Endothelial cell of umbilical vein (primary cell): ENCODE measurements at regions not wholly inside any gene's neighbourhood (a gene's known extent, or its start where the extent isn't known, plus 50 kb on each side); places are given as distances from the start of the nearest gene placed in this dataset.
A peak's percentile ranks its signal among the peaks of the same experiment; 100 is the strongest.

Experiments used
- BruUV-seq: library from RNA; stranded (reverse); fragments of 400-500 nt; replicated peaks from 2 replicates; lab custom pipeline; 2021; lab: Mats Ljungman, UMichigan
- CTCF ChIA-PET: fragments of 300-600, 350-600 bp; sonication (Branson Sonifier 250); formaldehyde crosslinking; loops from one replicate; lab custom pipeline; 2021; ENCODE audit warnings: antibody characterized with exemption, inconsistent platforms; lab: Charles Lee
- POLR2A ChIA-PET: fragments of 300-600, 350-600 bp; sonication (Branson Sonifier 250); formaldehyde crosslinking; loops from one replicate; lab custom pipeline; 2021; ENCODE audit warnings: antibody characterized with exemption, inconsistent platforms; lab: Charles Lee
- DNase-seq: peaks from one replicate; pipeline ENCODE4 v3.0.0-alpha.2; 2011; ENCODE audit warnings: low read depth, low spot score
- FAIRE-seq: peaks from 2 replicates; lab custom pipeline; 2011; peaks lifted over from hg19 to GRCh38; lab: Jason Lieb, UNC
- H2AFZ ChIP-seq: 2 replicates; pipeline ENCODE4 v1.6.0; 2012; ENCODE audit warnings: low read depth, low read length, control low read depth, inconsistent platforms
- H3K27ac ChIP-seq: 2 replicates; pipeline ENCODE4 v1.5.1; 2011; ENCODE audit warnings: low read depth, mild to moderate bottlenecking, control low read depth, low read length, moderate library complexity; ENCODE audit not compliant: insufficient read depth
- H3K27me3 ChIP-seq, 2 experiments: 2 replicates each; pipeline versions ENCODE4 v1.6.0 to v1.6.1; 2011; ENCODE audit warnings: low read length in 2 of 2, mixed read lengths in 1 of 2; ENCODE audit not compliant: control insufficient read depth in 2 of 2, insufficient read depth in 2 of 2
- H3K36me3 ChIP-seq, 2 experiments: 2 replicates in 1 of 2; 3 replicates in 1 of 2; pipeline ENCODE4 v1.5.1; 2011; ENCODE audit warnings: low read length in 2 of 2, mild to moderate bottlenecking in 1 of 2, moderate library complexity in 1 of 2; ENCODE audit not compliant: control insufficient read depth in 2 of 2, insufficient read depth in 2 of 2; ENCODE audit errors: extremely low read depth in 1 of 2
- H3K4me1 ChIP-seq: 3 replicates; pipeline ENCODE4 v1.5.1; 2011; ENCODE audit warnings: mild to moderate bottlenecking, low read length; ENCODE audit not compliant: control insufficient read depth, insufficient read depth; ENCODE audit errors: extremely low read depth
- H3K4me2 ChIP-seq: 2 replicates; pipeline ENCODE4 v1.6.1; 2011; ENCODE audit warnings: low read length, control low read depth, mixed read lengths; ENCODE audit not compliant: insufficient read depth
- H3K4me3 ChIP-seq, 3 experiments: fragments of 200-600 bp in 1 of 3; sonication (generic), shearing (Covaris generic) in 1 of 3; replicated peaks in 1 of 3; 2 replicates each; pipeline ENCODE4 v1.5.1; 2011 to 2016; ENCODE audit warnings: control low read depth in 3 of 3, low read length in 3 of 3, mild to moderate bottlenecking in 2 of 3, inconsistent platforms in 1 of 3, low read depth in 1 of 3, moderate library complexity in 1 of 3; ENCODE audit not compliant: insufficient read depth in 1 of 3
- H3K79me2 ChIP-seq: 2 replicates; pipeline ENCODE4 v1.6.0; 2012; ENCODE audit warnings: low read length, inconsistent platforms; ENCODE audit not compliant: control insufficient read depth, insufficient read depth
- H3K9ac ChIP-seq: replicated peaks from 2 replicates; pipeline ENCODE3; 2011; ENCODE audit warnings: low read length, control low read depth; ENCODE audit not compliant: insufficient read depth; ENCODE audit errors: extremely low read depth
- H3K9me1 ChIP-seq: replicated peaks from 3 replicates; pipeline ENCODE4 v1.6.0; 2011; ENCODE audit warnings: mild to moderate bottlenecking, low read length; ENCODE audit not compliant: control insufficient read depth, insufficient read depth; ENCODE audit errors: extremely low read depth
- H3K9me3 ChIP-seq: replicated peaks from 2 replicates; pipeline ENCODE4 v1.5.1; 2012; ENCODE audit warnings: low read length, inconsistent platforms; ENCODE audit not compliant: control insufficient read depth, insufficient read depth
- H4K20me1 ChIP-seq: replicated peaks from 2 replicates; pipeline ENCODE3; 2011; ENCODE audit warnings: mild to moderate bottlenecking, low read length; ENCODE audit not compliant: control insufficient read depth, insufficient read depth; ENCODE audit errors: extremely low read depth
- EZH2 ChIP-seq: IDR thresholded peaks from 2 replicates; pipeline ENCODE4 v1.6.1; 2012; ENCODE audit warnings: borderline replicate concordance, low read depth, mild to moderate bottlenecking, moderate library complexity, low read length, inconsistent platforms; ENCODE audit not compliant: severe bottlenecking
- FOS ChIP-seq: IDR thresholded peaks from 2 replicates; pipeline ENCODE4 v1.6.1; 2011; ENCODE audit warnings: mild to moderate bottlenecking, low read length, moderate library complexity, borderline replicate concordance; ENCODE audit not compliant: insufficient read depth
- GATA2 ChIP-seq: IDR thresholded peaks from 2 replicates; pipeline ENCODE4 v1.7.0; 2011; ENCODE audit warnings: low read depth, mild to moderate bottlenecking, moderate library complexity, mixed read lengths, low read length; ENCODE audit not compliant: insufficient read length, insufficient read depth
- JUN ChIP-seq: IDR thresholded peaks from 2 replicates; pipeline ENCODE4 v1.6.1; 2011; ENCODE audit warnings: borderline replicate concordance, low read depth; ENCODE audit not compliant: insufficient read length, insufficient read depth
- MAX ChIP-seq: IDR thresholded peaks from 2 replicates; pipeline ENCODE4 v1.6.1; 2011; ENCODE audit not compliant: insufficient read depth, insufficient read length
- MYC ChIP-seq: IDR thresholded peaks from one replicate; pipeline ENCODE4 v1.6.1; 2011; ENCODE audit warnings: mild to moderate bottlenecking, low read depth, low read length
- POLR2A ChIP-seq: IDR thresholded peaks from 2 replicates; pipeline ENCODE4 v1.6.1; 2012; ENCODE audit warnings: low read depth, mild to moderate bottlenecking, control low read depth, low read length
- POLR2AphosphoS5 ChIP-seq: IDR thresholded peaks from 2 replicates; pipeline ENCODE4 v1.6.1; 2012; ENCODE audit warnings: low read depth, mild to moderate bottlenecking, control low read depth, low read length, moderate library complexity; ENCODE audit not compliant: insufficient read depth
- dilution Hi-C: fragments of 300-500 bp; cut with MboI; formaldehyde crosslinking; loops from one replicate; pipeline ENCODE4 v1.15.0; 2019; ENCODE audit warnings: low sequenced_read_pairs; ENCODE audit not compliant: extremely low pct_ligation_motif_present
- intact Hi-C: fragments of 100-400 bp; cut with micrococcal nuclease; formaldehyde crosslinking; loops from one replicate; pipeline ENCODE4 v1.10.0; 2022
- TF ChIP-seq, protein P1 (sequence below), 2 donors: IDR thresholded peaks; 1 replicate in 1 of 2; 2 replicates in 1 of 2; pipeline ENCODE4 v1.5.1; 2011; ENCODE audit warnings: low read length in 2 of 2, mild to moderate bottlenecking in 2 of 2, moderate library complexity in 2 of 2, control low read depth in 1 of 2, inconsistent platforms in 1 of 2, low read depth in 1 of 2; ENCODE audit not compliant: insufficient read depth in 1 of 2; ENCODE audit errors: extremely low read depth in 1 of 2

- no peaks in the 10 kb centered on the region for H3K27me3 ChIP-seq
- ChIA-PET CTCF (no interaction called here), POLR2A (no interaction called here)
- no peaks in the 10 kb centered on the region for H4K20me1 ChIP-seq
- H3K36me3 ChIP-seq = no peaks in the 10 kb centered on the region
- BruUV-seq = no TSS peak
- no peaks in the 10 kb centered on the region for H3K9me1 ChIP-seq
- dilution Hi-C loops = no loop called here
- no peaks in the 10 kb centered on the region for H3K79me2 ChIP-seq
- H3K9ac ChIP-seq = no peak overlapping the region
- no peak overlapping the region for H3K27ac ChIP-seq
- no peak overlapping the region for H2AFZ ChIP-seq
- no peaks in the 10 kb centered on the region for H3K9me3 ChIP-seq
- DNase-seq (no peak), FAIRE-seq (peak; percentile 52)
- H3K4me2 ChIP-seq = no peak overlapping the region
- intact Hi-C loops = no loop called here
- H3K4me3 ChIP-seq = no peak overlapping the region
- TF ChIP-seq GATA2 = no peak
- no peak for TF ChIP-seq EZH2
- TF ChIP-seq JUN = no peak
- no peak for TF ChIP-seq MAX
- TF ChIP-seq POLR2A = no peak
- no peak for TF ChIP-seq POLR2AphosphoS5
- TF ChIP-seq, protein P1, sequence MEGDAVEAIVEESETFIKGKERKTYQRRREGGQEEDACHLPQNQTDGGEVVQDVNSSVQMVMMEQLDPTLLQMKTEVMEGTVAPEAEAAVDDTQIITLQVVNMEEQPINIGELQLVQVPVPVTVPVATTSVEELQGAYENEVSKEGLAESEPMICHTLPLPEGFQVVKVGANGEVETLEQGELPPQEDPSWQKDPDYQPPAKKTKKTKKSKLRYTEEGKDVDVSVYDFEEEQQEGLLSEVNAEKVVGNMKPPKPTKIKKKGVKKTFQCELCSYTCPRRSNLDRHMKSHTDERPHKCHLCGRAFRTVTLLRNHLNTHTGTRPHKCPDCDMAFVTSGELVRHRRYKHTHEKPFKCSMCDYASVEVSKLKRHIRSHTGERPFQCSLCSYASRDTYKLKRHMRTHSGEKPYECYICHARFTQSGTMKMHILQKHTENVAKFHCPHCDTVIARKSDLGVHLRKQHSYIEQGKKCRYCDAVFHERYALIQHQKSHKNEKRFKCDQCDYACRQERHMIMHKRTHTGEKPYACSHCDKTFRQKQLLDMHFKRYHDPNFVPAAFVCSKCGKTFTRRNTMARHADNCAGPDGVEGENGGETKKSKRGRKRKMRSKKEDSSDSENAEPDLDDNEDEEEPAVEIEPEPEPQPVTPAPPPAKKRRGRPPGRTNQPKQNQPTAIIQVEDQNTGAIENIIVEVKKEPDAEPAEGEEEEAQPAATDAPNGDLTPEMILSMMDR (IDR thresholded peaks at IDR 0.05; ENCODE audit: extremely low read depth in 1 of 2, insufficient read depth in 1 of 2, low read depth in 1 of 2, low read length in 2 of 2) = no peak
- no peak for TF ChIP-seq FOS
- no peak for TF ChIP-seq MYC
- peaks cover 6% of the 10 kb centered on the region for H3K4me1 ChIP-seq
These were observed 279.5 kb downstream of the FOXL1 start for GRCh38 chr16:86857807-86858206.
